Breast epithelium (tissue), 3 donors: ENCODE measurements at regions not wholly inside any gene's neighbourhood (a gene's known extent, or its start where the extent isn't known, plus 50 kb on each side); places are given as distances from the start of the nearest gene placed in this dataset.

Source experiments
- POLR2A ChIP-seq: fragments of 450-650 bp; IDR thresholded peaks from one replicate; pipeline ENCODE4 v1.6.1; 2016; ENCODE audit warnings: antibody characterized with exemption, mild to moderate bottlenecking, moderate library complexity
- TF ChIP-seq, protein P1 (sequence below), 3 donors: fragments of 450-650 bp; IDR thresholded peaks; one replicate each; pipeline ENCODE4 v1.5.1; 2016 to 2017; ENCODE audit warnings: antibody characterized with exemption in 3 of 3, mild to moderate bottlenecking in 3 of 3, moderate library complexity in 3 of 3

DNA sequence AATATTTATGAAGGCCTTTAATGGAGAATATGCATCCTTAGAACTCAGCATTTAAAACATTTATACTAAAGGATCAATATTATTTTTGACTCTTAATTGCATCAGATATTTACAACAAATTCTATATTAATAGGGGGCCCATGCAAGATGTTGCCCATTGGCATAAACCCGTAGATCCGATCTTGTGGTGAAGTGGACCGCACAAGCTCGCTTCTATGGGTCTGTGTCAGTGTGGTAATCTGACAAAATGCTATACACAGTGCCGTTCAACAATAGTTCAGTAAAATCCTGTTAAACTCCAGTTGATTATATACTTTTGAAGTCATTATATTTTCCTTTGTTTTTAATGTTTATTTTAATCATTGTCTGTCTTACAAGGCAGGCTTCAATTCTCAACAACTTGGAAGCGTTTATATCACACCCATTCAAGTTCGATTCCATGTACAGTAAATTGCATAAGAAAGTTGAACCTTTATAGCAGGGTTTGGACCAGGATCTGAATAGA lies 809.2 kb downstream of the USP25 start:
- TF ChIP-seq, protein P1, sequence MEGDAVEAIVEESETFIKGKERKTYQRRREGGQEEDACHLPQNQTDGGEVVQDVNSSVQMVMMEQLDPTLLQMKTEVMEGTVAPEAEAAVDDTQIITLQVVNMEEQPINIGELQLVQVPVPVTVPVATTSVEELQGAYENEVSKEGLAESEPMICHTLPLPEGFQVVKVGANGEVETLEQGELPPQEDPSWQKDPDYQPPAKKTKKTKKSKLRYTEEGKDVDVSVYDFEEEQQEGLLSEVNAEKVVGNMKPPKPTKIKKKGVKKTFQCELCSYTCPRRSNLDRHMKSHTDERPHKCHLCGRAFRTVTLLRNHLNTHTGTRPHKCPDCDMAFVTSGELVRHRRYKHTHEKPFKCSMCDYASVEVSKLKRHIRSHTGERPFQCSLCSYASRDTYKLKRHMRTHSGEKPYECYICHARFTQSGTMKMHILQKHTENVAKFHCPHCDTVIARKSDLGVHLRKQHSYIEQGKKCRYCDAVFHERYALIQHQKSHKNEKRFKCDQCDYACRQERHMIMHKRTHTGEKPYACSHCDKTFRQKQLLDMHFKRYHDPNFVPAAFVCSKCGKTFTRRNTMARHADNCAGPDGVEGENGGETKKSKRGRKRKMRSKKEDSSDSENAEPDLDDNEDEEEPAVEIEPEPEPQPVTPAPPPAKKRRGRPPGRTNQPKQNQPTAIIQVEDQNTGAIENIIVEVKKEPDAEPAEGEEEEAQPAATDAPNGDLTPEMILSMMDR (IDR thresholded peaks at IDR 0.05) = no peak
- TF ChIP-seq POLR2A = no peak
